ENCODE measurements at regions not wholly inside any gene's neighbourhood (a gene's known extent, or its start where the extent isn't known, plus 50 kb on each side); places are given as distances from the start of the nearest gene placed in this dataset.
"Not testable (repeated sequence)": the region's sequence is repeated elsewhere in the genome, so short reads cannot be mapped to it uniquely, and the experiment has no call there.

DNA sequence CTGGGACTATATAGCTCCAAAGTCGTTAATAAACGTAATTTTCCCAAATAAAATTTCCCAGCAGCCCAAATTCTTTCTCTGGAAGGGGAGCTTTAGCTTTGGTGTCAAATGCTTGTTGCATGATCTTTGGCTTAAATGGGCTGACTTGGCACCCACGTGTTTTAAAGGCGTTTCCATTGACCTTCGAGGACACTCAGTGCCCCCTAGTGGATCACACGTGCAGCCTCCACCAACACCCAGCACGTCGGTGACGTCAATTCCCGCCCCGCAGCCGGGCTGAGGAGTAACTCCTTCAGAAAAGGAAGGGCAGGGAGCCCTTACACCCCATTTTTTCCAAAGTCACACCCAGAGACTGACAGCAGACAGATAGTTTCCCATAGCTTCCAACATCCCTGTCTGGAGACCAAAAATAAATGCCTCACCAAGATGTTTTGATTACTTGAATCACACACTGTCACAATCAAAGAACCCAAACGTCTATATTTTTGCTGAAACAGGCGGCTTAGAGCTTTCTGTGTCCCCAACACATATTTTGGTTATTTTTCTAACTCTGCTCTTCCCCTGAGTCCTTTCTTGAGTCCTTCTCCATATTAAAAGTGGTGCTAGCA lies 707.9 kb downstream of the AACS start:
- peak in 1 of 2 experiments; percentile 7 for DNase-seq (ENCODE audit: low read depth in 2 of 2)

DNA sequence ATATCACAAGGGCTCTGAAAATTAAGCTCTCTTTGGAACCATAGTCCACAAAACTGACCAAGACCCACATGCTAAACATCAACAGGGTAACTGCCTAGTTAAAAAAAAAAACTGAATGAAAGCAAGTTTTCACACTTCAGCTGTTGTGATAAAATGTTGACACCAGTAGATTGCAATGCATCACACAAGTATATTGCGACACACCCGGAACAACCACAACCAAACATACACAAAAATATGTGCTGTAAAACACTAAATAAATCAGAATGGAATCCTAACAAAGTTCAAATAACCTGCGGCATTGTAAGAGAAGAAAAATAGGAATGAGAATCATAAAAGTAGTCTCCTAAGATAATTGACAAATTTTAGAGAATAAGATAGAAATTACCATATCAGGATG lies 710.3 kb downstream of the AACS start:
- DNase-seq (ENCODE audit: low read depth in 2 of 2): no peak

DNA sequence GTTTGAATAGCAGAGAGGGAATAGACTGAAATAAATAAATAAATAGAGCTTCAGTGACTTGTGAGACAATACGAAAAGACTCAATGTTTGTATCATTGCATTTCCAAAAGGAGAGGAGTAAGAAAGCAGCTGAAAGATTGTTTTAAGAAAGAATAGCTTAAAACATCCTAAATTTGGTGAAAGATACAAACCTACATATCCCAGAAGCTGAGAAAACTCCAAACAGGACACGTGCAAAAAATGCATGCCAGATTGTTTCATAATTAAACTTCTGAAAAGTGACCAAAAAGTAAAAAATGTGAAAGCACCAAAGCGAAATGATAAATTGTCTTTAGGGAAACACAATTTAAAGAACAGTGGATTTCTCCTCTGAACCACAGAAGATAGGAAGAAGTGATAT lies 711.0 kb downstream of the AACS start:
- DNase-seq (ENCODE audit: low read depth in 2 of 2): no peak

- DNase-seq (ENCODE audit: low read depth in 2 of 2): no peak
Measured at GRCh38 chr12:125786143-125786542, 720.9 kb downstream of the AACS start.

GRCh38 chr12:125794401-125794800 lies 729.2 kb downstream of the AACS start:
- DNase-seq (ENCODE audit: low read depth in 2 of 2): no peak

DNA sequence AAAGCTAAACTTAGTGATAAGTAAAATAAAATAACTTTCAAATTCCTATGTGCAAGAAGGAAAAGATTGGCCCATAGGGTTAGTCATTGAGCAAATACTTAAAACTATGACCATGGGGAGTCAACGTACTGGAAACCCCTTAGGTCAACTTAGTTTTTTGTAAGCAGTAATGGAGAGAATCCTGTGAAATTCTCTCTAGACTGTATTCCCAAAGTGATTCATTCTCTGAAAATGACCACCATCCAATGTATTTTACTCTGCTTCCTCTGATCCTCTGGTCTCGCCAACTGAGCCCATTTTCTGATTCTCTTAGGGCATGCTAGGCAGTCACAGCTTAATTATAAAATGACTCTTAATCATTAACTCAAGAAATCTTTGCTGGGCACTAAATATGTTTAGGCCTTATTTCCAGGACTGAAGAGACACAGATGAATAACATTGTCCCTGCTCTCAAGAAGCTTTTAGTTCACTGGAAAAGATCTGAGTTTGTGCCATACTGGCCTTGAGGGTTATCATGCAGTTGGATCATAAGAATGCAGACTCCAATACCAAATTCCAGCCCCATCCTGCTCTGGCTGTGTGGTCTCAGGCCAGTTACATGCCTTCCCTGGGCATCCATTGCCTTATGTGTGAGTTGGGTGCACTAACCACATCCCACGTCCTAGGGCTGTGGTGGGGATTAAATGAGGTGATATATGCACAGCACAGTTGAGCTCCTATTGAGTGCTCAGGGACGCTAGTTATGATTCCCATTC lies 732.4 kb downstream of the AACS start:
- DNase-seq (ENCODE audit: low read depth in 2 of 2): no peak

- DNase-seq (ENCODE audit: low read depth in 2 of 2): no peak
Measured at GRCh38 chr12:125804660-125805059, 739.4 kb downstream of the AACS start.

GRCh38 chr12:125824276-125824675 lies 759.0 kb downstream of the AACS start:
- DNase-seq (ENCODE audit: low read depth in 2 of 2): no peak

GRCh38 chr12:125835852-125836251 lies 770.6 kb downstream of the AACS start:
- DNase-seq (ENCODE audit: low read depth in 2 of 2): no peak

DNA sequence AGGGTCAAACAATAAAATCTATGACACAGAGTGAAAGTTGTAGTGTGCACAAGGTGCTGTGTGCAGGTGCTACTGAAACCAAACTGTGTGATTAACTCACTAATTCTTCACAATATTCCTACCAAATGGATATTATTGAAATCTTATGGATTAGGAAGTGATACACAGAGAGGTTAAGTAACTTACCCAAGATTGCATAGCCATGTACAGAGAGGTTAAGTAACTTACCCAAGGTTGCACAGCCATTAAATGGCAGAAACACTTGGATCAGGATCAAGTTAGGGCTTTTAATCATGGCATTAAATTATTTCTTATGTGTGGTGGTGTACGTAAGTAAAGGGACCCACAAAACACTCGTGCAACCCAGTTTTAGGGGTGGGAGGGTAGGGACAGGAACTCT lies 771.4 kb downstream of the AACS start:
- DNase-seq (ENCODE audit: low read depth in 2 of 2): no peak

DNA sequence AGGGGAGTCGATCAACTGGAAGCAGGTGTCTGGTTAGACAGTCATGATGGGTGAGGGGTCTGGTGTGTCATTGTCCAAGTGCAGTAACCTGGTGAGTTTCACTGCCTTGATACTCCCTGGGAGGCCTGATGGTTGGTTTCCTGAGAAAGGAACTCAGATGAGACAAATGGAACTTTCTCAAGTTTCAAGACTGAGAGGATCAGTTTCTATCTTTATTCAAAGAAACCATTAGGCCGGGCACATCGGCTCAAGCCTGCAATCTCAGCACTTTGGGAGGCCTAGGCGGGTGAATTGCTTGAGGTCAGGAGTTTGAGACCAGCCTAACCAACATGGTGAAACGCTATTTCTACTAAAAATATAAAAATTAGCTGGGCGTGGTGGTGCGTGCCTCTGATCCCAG lies 776.1 kb downstream of the AACS start:
- DNase-seq (ENCODE audit: low read depth in 2 of 2): no peak

DNA sequence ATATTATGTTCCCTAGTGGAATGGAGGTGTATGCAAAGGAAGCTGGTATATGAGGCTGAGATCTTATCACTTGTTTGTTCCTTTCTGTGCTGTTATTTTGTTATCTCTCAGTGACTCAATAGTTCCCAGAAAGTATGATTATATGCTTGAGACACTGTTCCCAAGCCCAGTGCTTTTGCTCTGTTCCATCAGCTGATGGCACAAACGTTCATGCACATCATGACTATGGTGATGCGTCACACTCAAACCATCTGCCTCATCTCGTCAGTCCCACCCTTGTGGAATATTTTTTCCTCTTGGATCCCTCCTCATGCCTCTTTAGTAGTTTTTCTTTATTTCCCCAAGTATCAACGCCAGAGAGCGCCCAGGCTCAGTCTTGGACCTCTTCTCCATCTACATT lies 786.9 kb downstream of the AACS start:
- DNase-seq (ENCODE audit: low read depth in 2 of 2): no peak

DNA sequence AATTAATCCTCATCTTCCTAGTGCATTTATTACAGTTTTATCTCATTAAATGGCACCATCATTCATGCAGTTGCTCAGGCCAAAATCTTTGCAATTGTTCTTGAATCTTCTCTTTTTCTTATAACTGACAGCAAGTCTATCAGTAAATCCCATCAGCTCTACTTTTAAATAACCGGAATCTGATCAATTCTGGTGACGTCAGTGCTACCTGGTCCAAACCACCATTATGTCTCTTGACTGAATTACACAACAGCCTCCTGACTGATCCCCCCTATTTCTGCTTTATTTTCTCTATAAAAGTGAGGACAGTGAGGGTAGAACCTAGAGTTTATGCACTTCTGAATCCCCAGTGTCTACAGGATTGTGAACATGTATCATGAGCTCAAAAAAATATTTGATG lies 787.4 kb downstream of the AACS start:
- DNase-seq (ENCODE audit: low read depth in 2 of 2): no peak

- DNase-seq (ENCODE audit: low read depth in 2 of 2): no peak
Measured at GRCh38 chr12:125853670-125854069, 788.4 kb downstream of the AACS start.

GRCh38 chr12:125856366-125856765 lies 791.1 kb downstream of the AACS start:
- DNase-seq (ENCODE audit: low read depth in 2 of 2): no peak

DNA sequence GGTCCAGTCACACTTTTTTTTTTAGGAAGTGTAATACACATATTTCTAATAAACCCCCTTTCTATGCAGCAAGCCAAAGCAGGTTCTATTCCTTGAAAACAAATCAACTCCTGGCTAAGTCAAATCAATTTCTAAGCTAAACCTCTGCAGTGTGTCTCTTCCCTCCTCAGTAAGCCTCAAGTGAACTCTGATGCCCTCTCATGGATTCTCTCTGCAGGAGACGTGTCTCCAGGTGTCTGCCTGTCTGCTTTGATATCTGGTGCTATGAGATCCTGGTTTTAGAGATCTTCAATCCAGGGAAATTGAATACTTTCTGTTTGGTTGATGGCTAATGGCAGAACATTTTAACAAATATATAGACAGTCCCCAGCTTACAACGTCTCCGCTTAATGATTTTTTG lies 791.7 kb downstream of the AACS start:
- no peak for DNase-seq (ENCODE audit: low read depth in 2 of 2)

DNA sequence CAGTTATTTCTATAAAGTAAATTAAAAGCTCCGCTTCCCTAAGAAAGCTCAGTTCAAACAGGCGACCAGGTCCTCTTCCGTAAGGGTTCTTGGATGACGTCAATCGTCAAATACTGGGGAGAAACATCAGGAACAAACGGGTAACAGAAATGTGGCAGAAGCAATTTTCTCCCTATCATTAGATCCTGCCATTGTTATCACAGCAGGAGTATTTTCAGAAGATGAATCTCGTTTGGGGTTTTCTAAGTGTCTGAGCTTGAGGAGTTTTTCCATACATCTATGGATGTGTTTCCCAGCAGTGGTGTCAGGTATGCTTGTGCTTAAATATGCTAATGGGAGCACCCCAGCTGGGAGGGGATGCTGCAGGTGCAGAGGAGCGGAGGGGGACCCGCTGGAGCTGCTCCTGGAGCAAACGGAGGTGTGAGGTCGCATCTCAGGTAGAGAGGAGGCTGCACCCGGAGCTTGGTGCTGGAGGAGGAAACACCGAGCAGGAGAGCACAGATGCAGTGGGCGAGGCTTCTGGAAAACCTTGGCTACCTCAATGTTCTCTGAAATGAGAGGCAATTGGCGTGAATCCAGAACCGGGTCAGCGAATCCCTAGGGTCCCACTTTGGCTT lies 795.5 kb downstream of the AACS start:
- DNase-seq (ENCODE audit: low read depth in 2 of 2): no peak

GRCh38 chr12:125861299-125862281 lies 796.4 kb downstream of the AACS start:
- no peak for DNase-seq (ENCODE audit: low read depth in 2 of 2)

DNA sequence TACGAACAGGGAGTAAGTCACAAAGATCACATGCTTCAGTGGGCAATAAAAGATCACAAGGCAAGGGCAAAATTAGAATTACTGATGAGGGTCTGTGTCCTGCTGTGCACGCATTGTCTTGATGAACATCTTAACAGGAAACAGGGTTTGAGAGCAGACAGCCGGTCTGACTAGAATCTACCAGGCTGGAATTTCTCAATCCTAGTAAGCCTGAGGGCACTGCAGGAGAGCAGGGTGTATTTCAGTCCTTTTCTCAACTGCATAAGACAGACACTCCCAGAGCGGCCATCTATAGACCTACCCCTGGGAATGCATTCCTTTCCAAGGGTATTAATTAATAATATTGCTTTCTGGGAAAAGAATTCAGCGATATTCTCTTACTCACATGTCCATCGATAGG lies 800.0 kb downstream of the AACS start:
- not testable (repeated sequence) for DNase-seq (ENCODE audit: low read depth in 2 of 2)

DNA sequence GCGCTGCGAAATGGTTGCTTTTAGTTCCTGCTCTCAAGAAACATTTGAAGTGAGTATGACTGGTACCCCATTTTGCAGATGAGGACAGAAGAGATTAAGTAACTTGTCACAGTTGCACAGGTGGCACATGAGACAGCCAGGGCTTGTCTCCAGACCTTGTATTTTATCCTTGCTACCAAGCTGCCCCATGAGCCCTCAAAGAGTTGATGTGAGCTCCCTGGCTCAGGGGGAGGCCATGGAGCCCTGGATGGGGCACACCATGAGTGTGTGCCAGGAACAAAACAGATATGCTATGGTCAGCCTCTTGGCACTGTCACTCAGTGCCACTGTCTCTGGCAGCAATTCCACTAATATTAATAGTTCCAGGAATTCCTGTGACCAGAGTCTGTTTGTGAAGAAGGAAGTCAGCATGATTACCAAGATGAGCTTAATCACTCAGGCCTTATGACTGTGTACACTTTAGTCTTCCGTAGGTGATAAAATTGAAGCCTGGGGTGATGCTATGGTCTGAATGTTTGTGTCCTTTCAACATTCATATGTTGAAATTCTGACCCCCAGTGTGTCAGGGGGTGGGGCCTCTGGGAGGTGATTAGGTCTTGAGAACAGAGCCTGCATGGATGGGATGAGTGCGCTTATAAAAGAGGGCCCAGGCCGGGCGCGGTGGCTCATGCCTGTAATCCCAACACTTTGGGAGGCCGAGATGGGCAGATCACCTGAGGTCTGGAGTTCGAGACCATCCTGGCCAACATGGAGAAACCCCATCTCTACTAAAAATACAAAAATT lies 806.8 kb downstream of the AACS start:
- DNase-seq (ENCODE audit: low read depth in 2 of 2): no peak

GRCh38 chr12:125873016-125873415 lies 807.8 kb downstream of the AACS start:
- DNase-seq (ENCODE audit: low read depth in 2 of 2): no peak
